Right atrium auricular region (tissue), 2 donors: ENCODE measurements at regions not wholly inside any gene's neighbourhood (a gene's known extent, or its start where the extent isn't known, plus 50 kb on each side); places are given as distances from the start of the nearest gene placed in this dataset.

Experiments used
- DNase-seq: peaks from one replicate; pipeline ENCODE4 v3.0.0-alpha.2; 2019; ENCODE audit warnings: low spot score
- H3K27ac ChIP-seq, 2 donors: fragments of 200-600 bp; sonication (generic); 1 replicate in 1 of 2; 2 replicates in 1 of 2; pipeline ENCODE4 v1.5.1; 2016 to 2019
- H3K27me3 ChIP-seq, 2 donors: fragments of 200-600 bp; sonication (generic); one replicate each; pipeline versions ENCODE4 v1.5.1 to v1.6.0; 2017 to 2019
- H3K36me3 ChIP-seq: fragments of 200-600 bp; sonication (generic); one replicate; pipeline ENCODE4 v1.5.1; 2016
- H3K4me1 ChIP-seq, 2 donors: fragments of 200-600 bp; sonication (generic); one replicate each; pipeline versions ENCODE4 v1.5.1 to v1.6.0; 2017 to 2019
- H3K4me3 ChIP-seq, 2 donors: fragments of 200-600 bp; sonication (generic); 1 replicate in 1 of 2; 2 replicates in 1 of 2; pipeline ENCODE4 v1.5.1; 2017 to 2019; ENCODE audit warnings: mild to moderate bottlenecking in 1 of 2, moderate library complexity in 1 of 2
- H3K9me3 ChIP-seq, 2 donors: fragments of 200-600 bp; sonication (generic); one replicate each; pipeline ENCODE4 v1.5.1; 2019
- TF ChIP-seq, protein P1 (sequence below), 2 donors: fragments of 200-600 bp; sonication (generic); IDR thresholded peaks; one replicate each; pipeline ENCODE4 v1.5.1; 2019; ENCODE audit warnings: antibody characterized with exemption in 2 of 2

DNA sequence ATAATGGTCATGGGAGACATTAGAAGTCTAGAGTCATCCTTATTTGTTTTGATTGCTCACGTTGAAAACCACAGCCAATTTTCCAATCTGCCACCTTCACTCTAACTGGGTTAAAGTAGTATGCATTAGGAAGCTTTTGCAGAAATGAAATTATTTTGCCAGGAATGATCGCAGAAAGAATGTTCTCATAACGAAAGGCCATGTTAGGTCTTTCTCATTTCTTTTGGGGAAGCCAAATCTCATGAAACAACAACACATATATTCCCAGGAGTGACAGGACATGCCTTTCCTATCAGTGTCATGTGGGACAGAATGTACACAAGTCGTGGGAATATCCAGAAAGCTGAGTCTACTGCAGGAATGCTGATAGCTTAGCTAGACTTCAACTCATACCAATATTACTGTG lies 386.3 kb downstream of the AASDHPPT start:
- DNase-seq, result no peak
- Histone ChIP-seq H3K27ac (no peak overlapping the region), H3K27me3 (no peaks in the 10 kb centered on the region), H3K4me3 (no peak overlapping the region), H3K9me3 (no peaks in the 10 kb centered on the region), H3K4me1 (peaks cover 0 to 7% of the 10 kb centered on the region in 2 donors), H3K36me3 (no peaks in the 10 kb centered on the region)
- TF ChIP-seq, protein P1, sequence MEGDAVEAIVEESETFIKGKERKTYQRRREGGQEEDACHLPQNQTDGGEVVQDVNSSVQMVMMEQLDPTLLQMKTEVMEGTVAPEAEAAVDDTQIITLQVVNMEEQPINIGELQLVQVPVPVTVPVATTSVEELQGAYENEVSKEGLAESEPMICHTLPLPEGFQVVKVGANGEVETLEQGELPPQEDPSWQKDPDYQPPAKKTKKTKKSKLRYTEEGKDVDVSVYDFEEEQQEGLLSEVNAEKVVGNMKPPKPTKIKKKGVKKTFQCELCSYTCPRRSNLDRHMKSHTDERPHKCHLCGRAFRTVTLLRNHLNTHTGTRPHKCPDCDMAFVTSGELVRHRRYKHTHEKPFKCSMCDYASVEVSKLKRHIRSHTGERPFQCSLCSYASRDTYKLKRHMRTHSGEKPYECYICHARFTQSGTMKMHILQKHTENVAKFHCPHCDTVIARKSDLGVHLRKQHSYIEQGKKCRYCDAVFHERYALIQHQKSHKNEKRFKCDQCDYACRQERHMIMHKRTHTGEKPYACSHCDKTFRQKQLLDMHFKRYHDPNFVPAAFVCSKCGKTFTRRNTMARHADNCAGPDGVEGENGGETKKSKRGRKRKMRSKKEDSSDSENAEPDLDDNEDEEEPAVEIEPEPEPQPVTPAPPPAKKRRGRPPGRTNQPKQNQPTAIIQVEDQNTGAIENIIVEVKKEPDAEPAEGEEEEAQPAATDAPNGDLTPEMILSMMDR (IDR thresholded peaks at IDR 0.05), result no peak

DNA sequence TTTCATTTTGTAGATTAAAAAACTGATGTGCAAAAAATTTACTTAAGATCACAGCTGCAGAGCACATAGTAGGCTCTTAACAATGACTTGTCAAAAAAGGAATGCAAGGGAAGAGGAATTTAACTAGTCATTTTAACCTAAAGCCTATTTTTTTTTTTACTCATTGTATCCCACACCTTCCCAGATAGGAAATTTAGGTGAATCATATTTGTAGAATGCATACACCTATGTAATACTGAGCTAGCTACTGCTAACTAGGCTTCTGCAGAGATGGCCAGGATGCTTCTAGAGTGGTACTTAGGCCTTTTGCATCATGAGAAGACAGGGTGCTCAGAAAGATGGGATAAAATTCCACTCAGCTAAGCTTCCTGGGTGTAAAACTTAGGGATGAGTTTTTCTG lies 387.3 kb downstream of the AASDHPPT start:
- Histone ChIP-seq H3K9me3 (no peaks in the 10 kb centered on the region), H3K36me3 (no peaks in the 10 kb centered on the region), H3K4me1 (peaks cover 0 to 7% of the 10 kb centered on the region in 2 donors), H3K27ac (peak overlapping the region in 1 of 2 donors; percentile 9), H3K4me3 (no peak overlapping the region), H3K27me3 (no peaks in the 10 kb centered on the region)
- DNase-seq, result no peak
- TF ChIP-seq, protein P1 (IDR thresholded peaks at IDR 0.05), result no peak

DNA sequence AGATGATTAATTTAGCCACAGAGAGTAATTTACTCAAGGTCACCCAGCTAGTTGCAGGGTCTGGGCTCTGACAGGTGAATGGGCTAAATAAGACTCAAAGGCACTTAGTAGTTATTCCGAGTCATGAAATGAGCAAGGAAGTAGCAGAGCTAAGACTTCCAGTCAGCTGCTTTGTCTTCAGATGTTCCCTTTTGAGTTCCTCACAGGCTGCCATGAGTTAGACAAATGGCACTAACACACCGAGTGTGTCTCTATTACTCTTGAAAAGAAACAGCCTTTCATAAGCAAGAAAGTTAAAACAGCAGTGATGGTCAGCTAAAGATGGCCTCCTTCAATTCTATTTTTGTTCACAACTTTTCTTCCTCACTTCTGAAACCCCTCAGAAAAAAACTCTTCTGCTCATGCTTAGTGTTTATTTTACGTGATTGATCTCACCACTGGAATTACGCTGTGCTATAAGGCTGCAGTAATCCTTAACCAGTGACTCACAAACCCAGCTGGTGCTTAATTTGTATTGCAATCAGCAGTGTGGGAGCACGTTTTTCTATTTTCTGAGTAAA lies 389.1 kb downstream of the AASDHPPT start:
- Histone ChIP-seq H3K9me3 (no peaks in the 10 kb centered on the region), H3K27me3 (no peaks in the 10 kb centered on the region), H3K36me3 (no peaks in the 10 kb centered on the region), H3K4me1 (peaks cover 0 to 7% of the 10 kb centered on the region in 2 donors), H3K27ac (no peak overlapping the region), H3K4me3 (no peak overlapping the region)
- no peak for DNase-seq
- TF ChIP-seq, protein P1 (IDR thresholded peaks at IDR 0.05), result no peak

DNA sequence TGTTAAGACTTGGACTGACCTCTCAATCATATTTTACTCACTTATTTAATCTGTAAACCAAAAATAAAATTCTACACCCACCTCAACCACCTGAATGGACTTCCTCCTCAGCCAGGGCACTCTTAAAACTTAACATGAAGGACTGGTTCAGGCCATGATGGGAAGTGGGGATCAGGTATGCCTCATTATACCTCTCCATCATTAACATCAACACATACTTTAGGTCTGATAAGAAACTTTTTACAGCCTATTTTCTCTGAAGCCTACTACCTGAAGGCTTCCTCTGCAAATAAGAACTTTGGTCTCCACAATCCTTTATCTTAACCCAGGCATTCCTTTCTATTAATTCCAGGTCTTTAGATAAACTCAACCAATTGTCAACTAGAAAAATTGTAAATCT lies 390.0 kb downstream of the AASDHPPT start:
- Histone ChIP-seq H3K4me3 (no peak overlapping the region), H3K36me3 (no peaks in the 10 kb centered on the region), H3K27ac (no peak overlapping the region), H3K9me3 (no peaks in the 10 kb centered on the region), H3K4me1 (peaks cover 0 to 2% of the 10 kb centered on the region in 2 donors), H3K27me3 (no peaks in the 10 kb centered on the region)
- TF ChIP-seq, protein P1 (IDR thresholded peaks at IDR 0.05), result no peak
- no peak for DNase-seq

DNA sequence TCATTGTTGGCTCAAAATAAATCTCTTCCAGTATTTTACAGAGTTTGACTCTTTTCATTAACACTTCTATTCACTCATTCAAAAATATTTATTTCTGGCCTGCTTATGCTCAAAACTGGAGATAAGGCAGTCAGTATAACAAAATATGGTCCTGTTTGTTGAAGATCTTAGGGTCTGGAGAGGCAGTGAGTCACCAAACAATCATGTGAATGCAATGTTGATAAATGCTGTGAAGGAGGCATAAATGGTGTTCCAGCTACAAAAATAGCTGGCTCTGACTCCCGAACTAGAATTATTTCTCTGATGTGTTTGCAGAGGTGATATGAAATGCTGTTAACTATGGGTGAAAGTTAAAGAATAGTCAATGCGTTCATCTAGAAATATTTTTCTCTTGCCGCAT lies 390.6 kb downstream of the AASDHPPT start:
- Histone ChIP-seq H3K36me3 (no peaks in the 10 kb centered on the region), H3K9me3 (no peaks in the 10 kb centered on the region), H3K4me1 (no peaks in the 10 kb centered on the region), H3K27ac (no peak overlapping the region), H3K4me3 (no peak overlapping the region), H3K27me3 (no peaks in the 10 kb centered on the region)
- DNase-seq, result no peak
- TF ChIP-seq, protein P1 (IDR thresholded peaks at IDR 0.05), result no peak

DNA sequence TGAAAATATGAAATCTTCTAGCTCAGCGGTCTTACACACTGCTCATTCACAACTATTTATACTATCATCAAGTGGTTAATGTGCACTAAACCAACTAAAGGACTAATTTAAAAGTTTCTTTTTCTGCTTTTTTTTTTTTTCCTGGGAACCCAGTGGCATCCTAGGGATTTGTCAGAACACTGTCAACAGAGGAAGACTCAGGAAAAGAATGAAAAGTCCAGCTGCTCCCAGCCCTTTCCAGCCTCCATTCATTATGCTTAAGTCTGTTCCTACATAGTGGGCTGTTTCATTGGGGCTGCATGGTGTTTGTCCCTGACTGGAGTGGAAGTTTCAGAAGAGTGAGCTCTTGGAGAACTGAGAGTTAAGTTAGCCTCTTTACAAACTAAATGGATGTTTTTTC lies 391.1 kb downstream of the AASDHPPT start:
- no peak for DNase-seq
- Histone ChIP-seq H3K4me1 (no peaks in the 10 kb centered on the region), H3K27me3 (no peaks in the 10 kb centered on the region), H3K27ac (no peak overlapping the region), H3K36me3 (no peaks in the 10 kb centered on the region), H3K4me3 (no peak overlapping the region), H3K9me3 (no peaks in the 10 kb centered on the region)
- TF ChIP-seq, protein P1 (IDR thresholded peaks at IDR 0.05), result no peak
